Heart left ventricle (tissue), 16 donors: ENCODE measurements at regions not wholly inside any gene's neighbourhood (a gene's known extent, or its start where the extent isn't known, plus 50 kb on each side); places are given as distances from the start of the nearest gene placed in this dataset.

Experiments
- ATAC-seq, 4 donors: fragments of 200-7000 bp; cut with Tn5 transposase; one replicate each; pipeline ENCODE4 v1.9.1; 2020 to 2022; ENCODE audit warnings: moderate library complexity in 4 of 4, mild to moderate bottlenecking in 3 of 4, moderate number of reproducible peaks in 1 of 4
- DNase-seq, 5 donors: peaks; one replicate each; pipeline ENCODE4 v3.0.0-alpha.2; 2020
- H3K27ac ChIP-seq, 12 donors: fragments of 200-600 bp; sonication (generic) in 4 of 12; one replicate each; pipeline versions ENCODE4 v1.5.0 to v1.8.0; 2016 to 2022; ENCODE audit warnings: mild to moderate bottlenecking in 2 of 12
- H3K27me3 ChIP-seq, 9 donors: fragments of 200-600 bp; sonication (generic) in 2 of 9; one replicate each; pipeline versions ENCODE4 v1.5.1 to v1.8.0; 2016 to 2022; ENCODE audit warnings: mild to moderate bottlenecking in 3 of 9
- H3K36me3 ChIP-seq, 9 donors: fragments of 200-600 bp; sonication (generic) in 2 of 9; one replicate each; pipeline versions ENCODE4 v1.5.0 to v1.8.0; 2018 to 2022; ENCODE audit warnings: mild to moderate bottlenecking in 2 of 9
- H3K4me1 ChIP-seq, 12 donors: fragments of 200-600 bp; sonication (generic) in 4 of 12; one replicate each; pipeline versions ENCODE4 v1.5.0 to v1.8.0; 2016 to 2022; ENCODE audit warnings: mild to moderate bottlenecking in 3 of 12
- H3K4me3 ChIP-seq, 12 donors: fragments of 200-600 bp; sonication (generic) in 4 of 12; one replicate each; pipeline versions ENCODE4 v1.5.0 to v1.8.0; 2017 to 2022; ENCODE audit warnings: mild to moderate bottlenecking in 9 of 12, moderate library complexity in 4 of 12
- H3K9me3 ChIP-seq, 12 donors: fragments of 200-600 bp; sonication (generic) in 4 of 12; one replicate each; pipeline versions ENCODE4 v1.5.0 to v1.8.0; 2016 to 2022; ENCODE audit warnings: mild to moderate bottlenecking in 1 of 12
- POLR2A ChIP-seq, 2 donors: fragments of 450-650 bp; IDR thresholded peaks; one replicate each; pipeline ENCODE4 v1.6.1; 2017; ENCODE audit warnings: antibody characterized with exemption in 2 of 2, mild to moderate bottlenecking in 2 of 2, moderate library complexity in 2 of 2
- WGBS, 4 donors: extraction: QIAGEN DNeasy Blood & Tissue Kit in 2 of 4; methylation state at CpG; one replicate each; pipeline versions ENCODE4 v1.1.5 to v1.1.7; 2013 to 2018; 5-methylcytosine and 5-hydroxymethylcytosine counted together
- intact Hi-C, 10 donors: fragments of 100-400 bp; cut with DNase I; formaldehyde crosslinking; loops; one replicate each; pipeline versions ENCODE4 v1.11.1 to v1.14.2; 2022
- TF ChIP-seq, protein P1 (sequence below), 12 donors: fragments of 200-600 bp; sonication (generic) in 4 of 12; IDR thresholded peaks; one replicate each; pipeline versions ENCODE4 v1.5.0 to v1.8.0; 2018 to 2022; ENCODE audit warnings: antibody characterized with exemption in 12 of 12, mild to moderate bottlenecking in 5 of 12
- donor health status: ischemic (EF 13 %, LVEDD 7.1; RV severe dilation, severe dysfunction).
- donor health status: healthy with polysubstance abuse.
- donor health status: DM: no; HTN: yes; CAD: no.
- donor health status: DM: no; HTN: no; CAD: no.
- donor health status: ischemic (EF 25% LVEDD 6.9; RV normal size, moderate dysfunction).
- donor health status: ischemic (EF 25% LVEDD 5.7; RV mildly dilated, moderate dysfunction).
- donor health status: healthy.
- donor health status: DM: yes; HTN: yes; CAD: no.
- donor health status: ischemic (EF 35%, LVEDD 5.7; RV mildly dilated, moderate dysfunction).
- donor health status: nonischemic (EF 11% LVEDD 7.7; RV severe dilation, severe dysfunction).
- donor health status: DM: yes; HTN: yes; CAD: no.
- donor health status: PGD.
- donor health status: ischemic (EF 29% LVEDD 5.4; RV normal size, mild dysfunction).
- donor health status: nonischemic (EF 23%, LVEDD 6.1; RV moderate dilation, normal function).

GRCh38 chr1:94599095-94599813 is 57.7 kb upstream of the F3 start:
- 71 to 80% (median 76%) methylated on average over 11 of the region's 11 CpGs for WGBS, 4 donors
- peak; percentile 56 to 90 (median 90) for ATAC-seq
- H3K4me1 ChIP-seq = peaks cover 0 to 24% (median 0%) of the 10 kb centered on the region in 12 donors
- no peak for TF ChIP-seq POLR2A (IDR thresholded peaks at IDR 0.05)
- TF ChIP-seq, protein P1, sequence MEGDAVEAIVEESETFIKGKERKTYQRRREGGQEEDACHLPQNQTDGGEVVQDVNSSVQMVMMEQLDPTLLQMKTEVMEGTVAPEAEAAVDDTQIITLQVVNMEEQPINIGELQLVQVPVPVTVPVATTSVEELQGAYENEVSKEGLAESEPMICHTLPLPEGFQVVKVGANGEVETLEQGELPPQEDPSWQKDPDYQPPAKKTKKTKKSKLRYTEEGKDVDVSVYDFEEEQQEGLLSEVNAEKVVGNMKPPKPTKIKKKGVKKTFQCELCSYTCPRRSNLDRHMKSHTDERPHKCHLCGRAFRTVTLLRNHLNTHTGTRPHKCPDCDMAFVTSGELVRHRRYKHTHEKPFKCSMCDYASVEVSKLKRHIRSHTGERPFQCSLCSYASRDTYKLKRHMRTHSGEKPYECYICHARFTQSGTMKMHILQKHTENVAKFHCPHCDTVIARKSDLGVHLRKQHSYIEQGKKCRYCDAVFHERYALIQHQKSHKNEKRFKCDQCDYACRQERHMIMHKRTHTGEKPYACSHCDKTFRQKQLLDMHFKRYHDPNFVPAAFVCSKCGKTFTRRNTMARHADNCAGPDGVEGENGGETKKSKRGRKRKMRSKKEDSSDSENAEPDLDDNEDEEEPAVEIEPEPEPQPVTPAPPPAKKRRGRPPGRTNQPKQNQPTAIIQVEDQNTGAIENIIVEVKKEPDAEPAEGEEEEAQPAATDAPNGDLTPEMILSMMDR (IDR thresholded peaks at IDR 0.05) = peak in 11 of 12 donors; percentile 41 to 66 (median 52)
- H3K27ac ChIP-seq = no peak overlapping the region
- peaks cover 0 to 26% (median 0%) of the 10 kb centered on the region in 9 donors for H3K27me3 ChIP-seq
- H3K9me3 ChIP-seq = peaks cover 0 to 3% (median 0%) of the 10 kb centered on the region in 12 donors
- intact Hi-C loops = loop anchor here in 8 of 10 donors (2.0 to 10.0 kb wide), 10 partner anchors 54 to 206 kb away; partner anchors contain the start of gene F3 (in 2 of the 8)
- no peaks in the 10 kb centered on the region for H3K36me3 ChIP-seq
- H3K4me3 ChIP-seq = no peak overlapping the region
- DNase-seq = peak in 3 of 5 donors; percentile 33 to 58 (median 52)

GRCh38 chr1:94597701-94598100 is 56.1 kb upstream of the F3 start:
- H3K27ac ChIP-seq = no peak overlapping the region
- no peak for ATAC-seq
- intact Hi-C loops = loop anchor here in 8 of 10 donors (2.0 to 10.0 kb wide), 10 partner anchors 53 to 207 kb away; partner anchors contain the start of gene F3 (in 2 of the 8)
- H3K4me3 ChIP-seq = no peak overlapping the region
- TF ChIP-seq, protein P1 (IDR thresholded peaks at IDR 0.05) = no peak
- TF ChIP-seq POLR2A (IDR thresholded peaks at IDR 0.05) = no peak
- peaks cover 0 to 19% (median 0%) of the 10 kb centered on the region in 12 donors for H3K4me1 ChIP-seq
- 64 to 87% (median 85%) methylated on average over 3 of the region's 3 CpGs for WGBS, 4 donors
- DNase-seq = no peak
- no peaks in the 10 kb centered on the region for H3K9me3 ChIP-seq
- H3K27me3 ChIP-seq = peaks cover 0 to 23% (median 0%) of the 10 kb centered on the region in 9 donors
- no peaks in the 10 kb centered on the region for H3K36me3 ChIP-seq

GRCh38 chr1:94596260-94596659 is 54.7 kb upstream of the F3 start:
- WGBS, 4 donors = 87 to 96% (median 93%) methylated on average over 3 of the region's 3 CpGs
- no peak overlapping the region for H3K4me3 ChIP-seq
- peaks cover 0 to 7% (median 0%) of the 10 kb centered on the region in 12 donors for H3K4me1 ChIP-seq
- TF ChIP-seq POLR2A (IDR thresholded peaks at IDR 0.05) = no peak
- TF ChIP-seq, protein P1 (IDR thresholded peaks at IDR 0.05) = no peak
- intact Hi-C loops = loop anchor here in 7 of 10 donors (5.0 to 10.0 kb wide), 9 partner anchors 51 to 209 kb away; partner anchors contain the start of gene F3 (in 2 of the 7)
- no peaks in the 10 kb centered on the region for H3K9me3 ChIP-seq
- H3K27ac ChIP-seq = no peak overlapping the region
- DNase-seq = no peak
- ATAC-seq = no peak
- no peaks in the 10 kb centered on the region for H3K36me3 ChIP-seq
- peaks cover 0 to 13% (median 0%) of the 10 kb centered on the region in 9 donors for H3K27me3 ChIP-seq

DNA sequence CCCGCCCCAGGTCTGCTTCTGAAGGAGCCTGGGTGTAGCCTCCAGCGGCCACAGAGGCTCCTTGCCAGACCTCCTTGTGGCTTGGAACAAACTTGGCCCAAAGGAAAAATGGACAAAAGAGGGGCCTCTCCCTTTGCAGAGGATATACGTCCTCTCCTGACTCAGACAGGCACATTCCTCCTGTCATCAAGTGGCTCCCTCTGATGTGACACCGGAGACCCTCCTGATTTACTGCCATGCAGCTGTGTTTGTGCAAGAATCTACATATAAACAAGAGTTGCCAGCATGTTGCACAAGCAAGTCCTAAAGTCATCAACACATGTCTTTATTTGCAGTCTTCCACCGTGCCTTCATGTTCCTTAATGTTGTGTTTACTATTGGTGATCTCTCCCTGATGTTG is 54.1 kb upstream of the F3 start:
- WGBS, 4 donors = 68 to 81% (median 75%) methylated on average over 4 to 5 of the region's 5 CpGs
- Histone ChIP-seq H3K27ac (no peak overlapping the region), H3K4me3 (no peak overlapping the region), H3K4me1 (peaks cover 0 to 10% (median 3%) of the 10 kb centered on the region in 12 donors), H3K9me3 (no peaks in the 10 kb centered on the region), H3K36me3 (no peaks in the 10 kb centered on the region), H3K27me3 (peaks cover 0 to 10% (median 0%) of the 10 kb centered on the region in 9 donors)
- intact Hi-C loops = loop anchor here in 7 of 10 donors (5.0 to 10.0 kb wide), 9 partner anchors 51 to 209 kb away; partner anchors contain the start of gene F3 (in 2 of the 7)
- no peak for DNase-seq
- no peak for ATAC-seq
- no peak for TF ChIP-seq POLR2A (IDR thresholded peaks at IDR 0.05)
- TF ChIP-seq, protein P1 (IDR thresholded peaks at IDR 0.05) = no peak
